ENCODE measurements at regions not wholly inside any gene's neighbourhood (a gene's known extent, or its start where the extent isn't known, plus 50 kb on each side); places are given as distances from the start of the nearest gene placed in this dataset.

GRCh38 chr2:194445226-194445625, 1211.8 kb upstream of the SLC39A10 start:
- Histone ChIP-seq H3K4me1 (ENCODE audit: control insufficient read depth, insufficient read depth, low read length) (no peaks in the 10 kb centered on the region), H4K20me1 (ENCODE audit: control insufficient read depth, insufficient read depth) (no peaks in the 10 kb centered on the region), H3K27ac (ENCODE audit: control insufficient read depth, insufficient read depth) (no peak overlapping the region), H2AFZ (ENCODE audit: control insufficient read depth, low read depth, low read length) (no peak overlapping the region), H3K4me2 (ENCODE audit: control insufficient read depth, insufficient read depth) (no peak overlapping the region), H3K4me3 (no peak overlapping the region), H3K9me3 (replicated peaks; ENCODE audit: control insufficient read depth, insufficient read depth, low read length) (no peaks in the 10 kb centered on the region), H3K79me2 (ENCODE audit: control insufficient read depth, insufficient read depth, low read length) (no peaks in the 10 kb centered on the region), H3K27me3 (replicated peaks in 1 of 2; ENCODE audit: control insufficient read depth in 2 of 2, insufficient read depth in 2 of 2, low read length in 1 of 2) (no peaks in the 10 kb centered on the region), H3K9ac (ENCODE audit: control insufficient read depth, insufficient read depth, low read length) (no peak overlapping the region), H3K36me3 (ENCODE audit: control insufficient read depth in 2 of 2, insufficient read depth in 2 of 2, low read length in 1 of 2) (no peaks in the 10 kb centered on the region)
- FAIRE-seq: no peak
- SMC1A ChIA-PET (ENCODE audit: uncharacterized antibody, unreplicated experiment): interaction anchor here (0.7 kb wide), 1 partner anchor 17 kb away, joined by 3 read pairs; no protein-coding TSS in a partner anchor
- in situ Hi-C loops (cut with MboI) (no loop called here), intact Hi-C loops (cut with micrococcal nuclease; ENCODE audit: unreplicated experiment) (no loop called here)
- no TSS peak for BruUV-seq (replicated peaks)
- RAD21 ChIA-PET (ENCODE audit: unreplicated experiment): no interaction called here
- no peak for ATAC-seq
- POLR2A ChIA-PET: no interaction called here
- 25% methylated on average over 2 of the region's 2 CpGs for WGBS (ENCODE audit: insufficient coverage, insufficient replicate concordance, low lambda C conversion rate, missing lambda C conversion rate)
- TF ChIP-seq BCL11A (IDR thresholded peaks at IDR 0.05; ENCODE audit: low read depth, low read length): no peak
- no peak for TF ChIP-seq HSF1 (IDR thresholded peaks at IDR 0.05; ENCODE audit: low read depth, low read length)
- TF ChIP-seq PRDM15 (CRISPR knock-in tag; IDR thresholded peaks at IDR 0.05): no peak
- TF ChIP-seq CREM (IDR thresholded peaks at IDR 0.05; ENCODE audit: low read depth): no peak
- TF ChIP-seq SMAD5 (IDR thresholded peaks at IDR 0.05; ENCODE audit: low read depth): no peak
- TF ChIP-seq ZNF687 (IDR thresholded peaks at IDR 0.05): no peak
- no peak for TF ChIP-seq IRF4 (IDR thresholded peaks at IDR 0.05; ENCODE audit: low read depth, low read length)
- TF ChIP-seq TBL1XR1 (IDR thresholded peaks at IDR 0.05; ENCODE audit: low read depth, low read length): no peak
- TF ChIP-seq IKZF2 (IDR thresholded peaks at IDR 0.05): no peak
- TF ChIP-seq REST (IDR thresholded peaks at IDR 0.05; ENCODE audit: low read depth, low read length): no peak
- DNase-seq (ENCODE audit: low read depth, low spot score): no peak
- CTCF ChIA-PET: no interaction called here

Measured in GM12878 (cell line).